Mammary epithelial cell (primary cell): ENCODE measurements at regions not wholly inside any gene's neighbourhood (a gene's known extent, or its start where the extent isn't known, plus 50 kb on each side); places are given as distances from the start of the nearest gene placed in this dataset.

Source experiments
- CTCF ChIP-seq, 2 donors: IDR thresholded peaks in 1 of 2; conservative IDR thresholded peaks in 1 of 2; 2 replicates each; pipeline ENCODE4 v1.5.1; 2011 to 2012; ENCODE audit warnings: inconsistent platforms in 2 of 2, low read length in 2 of 2, mild to moderate bottlenecking in 2 of 2, control low read depth in 1 of 2, low read depth in 1 of 2; ENCODE audit not compliant: insufficient read depth in 1 of 2; ENCODE audit errors: extremely low read depth in 1 of 2
- EZH2 ChIP-seq: IDR thresholded peaks from 2 replicates; pipeline ENCODE4 v1.6.1; 2012; ENCODE audit warnings: low read length, inconsistent platforms, borderline replicate concordance

GRCh38 chr12:115511986-115512711, 765.3 kb downstream of the MED13L start:
- TF ChIP-seq CTCF (conservative IDR thresholded peaks at IDR 0.05 in 1 of 2, IDR thresholded peaks at IDR 0.05 in 1 of 2; ENCODE audit: extremely low read depth in 1 of 2, insufficient read depth in 1 of 2, low read depth in 1 of 2, low read length in 2 of 2): no peak
- no peak for TF ChIP-seq EZH2
